Sigmoid colon (tissue), 4 donors: ENCODE measurements at regions not wholly inside any gene's neighbourhood (a gene's known extent, or its start where the extent isn't known, plus 50 kb on each side); places are given as distances from the start of the nearest gene placed in this dataset.

Experiments used
- EP300 ChIP-seq, 4 donors: sonication (generic); formaldehyde crosslinking; IDR thresholded peaks; one replicate each; pipeline ENCODE4 v1.6.1; 2017; ENCODE audit warnings: antibody characterized with exemption in 4 of 4
- TF ChIP-seq, protein P1 (sequence below), 4 experiments: fragments of 450-650 bp in 3 of 4; fragments of 200-600 bp in 1 of 4; IDR thresholded peaks; one replicate each; pipeline ENCODE4 v1.5.1; 2016 to 2019; ENCODE audit warnings: antibody characterized with exemption in 4 of 4, mild to moderate bottlenecking in 3 of 4, moderate library complexity in 2 of 4

DNA sequence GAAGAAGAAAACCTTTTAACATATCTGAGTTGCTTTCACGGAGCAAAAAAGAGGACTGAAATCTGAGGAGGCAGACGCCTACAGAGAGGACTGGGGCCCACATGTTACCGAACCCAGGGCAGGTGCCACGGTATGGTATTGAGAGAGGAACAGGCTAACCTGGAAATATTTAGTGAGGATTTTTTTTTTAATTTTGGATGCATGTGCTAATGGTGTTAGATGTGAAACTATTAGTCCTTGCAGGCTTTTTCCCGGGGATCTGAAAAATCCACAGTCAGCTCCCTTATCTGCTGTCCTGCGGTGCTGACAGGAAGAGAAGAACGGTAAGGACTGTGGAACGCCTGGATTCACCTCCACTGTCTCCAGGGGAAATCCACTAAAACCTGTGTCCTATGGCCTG lies 819.7 kb downstream of the TMEM121 start:
- TF ChIP-seq EP300 (IDR thresholded peaks at IDR 0.05) = no peak
- TF ChIP-seq, protein P1, sequence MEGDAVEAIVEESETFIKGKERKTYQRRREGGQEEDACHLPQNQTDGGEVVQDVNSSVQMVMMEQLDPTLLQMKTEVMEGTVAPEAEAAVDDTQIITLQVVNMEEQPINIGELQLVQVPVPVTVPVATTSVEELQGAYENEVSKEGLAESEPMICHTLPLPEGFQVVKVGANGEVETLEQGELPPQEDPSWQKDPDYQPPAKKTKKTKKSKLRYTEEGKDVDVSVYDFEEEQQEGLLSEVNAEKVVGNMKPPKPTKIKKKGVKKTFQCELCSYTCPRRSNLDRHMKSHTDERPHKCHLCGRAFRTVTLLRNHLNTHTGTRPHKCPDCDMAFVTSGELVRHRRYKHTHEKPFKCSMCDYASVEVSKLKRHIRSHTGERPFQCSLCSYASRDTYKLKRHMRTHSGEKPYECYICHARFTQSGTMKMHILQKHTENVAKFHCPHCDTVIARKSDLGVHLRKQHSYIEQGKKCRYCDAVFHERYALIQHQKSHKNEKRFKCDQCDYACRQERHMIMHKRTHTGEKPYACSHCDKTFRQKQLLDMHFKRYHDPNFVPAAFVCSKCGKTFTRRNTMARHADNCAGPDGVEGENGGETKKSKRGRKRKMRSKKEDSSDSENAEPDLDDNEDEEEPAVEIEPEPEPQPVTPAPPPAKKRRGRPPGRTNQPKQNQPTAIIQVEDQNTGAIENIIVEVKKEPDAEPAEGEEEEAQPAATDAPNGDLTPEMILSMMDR (IDR thresholded peaks at IDR 0.05) = no peak
